ENCODE measurements at regions not wholly inside any gene's neighbourhood (a gene's known extent, or its start where the extent isn't known, plus 50 kb on each side); places are given as distances from the start of the nearest gene placed in this dataset.
"Not testable (repeated sequence)": the region's sequence is repeated elsewhere in the genome, so short reads cannot be mapped to it uniquely, and the experiment has no call there.

DNA sequence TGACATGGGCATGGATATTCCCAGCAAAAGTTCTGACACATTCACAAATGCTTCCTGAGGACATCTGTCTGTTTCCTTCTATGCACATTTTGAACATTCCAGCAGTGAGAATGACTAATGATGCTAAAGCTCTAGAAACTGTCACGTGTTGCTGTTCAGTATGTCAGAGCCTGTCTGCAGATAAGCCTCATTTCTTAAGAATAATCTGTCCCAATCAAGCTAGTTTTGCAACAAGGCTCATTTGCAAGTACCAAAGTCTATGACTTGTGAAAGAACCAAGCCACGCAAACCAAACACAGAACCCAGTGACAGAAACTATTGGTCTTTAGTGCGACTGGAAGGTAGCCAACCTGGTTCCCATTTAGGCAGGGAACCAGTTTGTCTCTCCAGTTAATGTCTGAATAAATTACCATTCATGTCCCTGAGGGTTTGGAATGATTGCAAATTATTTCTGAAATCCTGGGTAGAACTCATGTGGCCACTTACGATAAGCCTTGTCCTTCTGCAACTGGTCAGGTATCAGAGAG is 178.5 kb downstream of the C9orf152 start:
- DNase-seq, result no peak

DNA sequence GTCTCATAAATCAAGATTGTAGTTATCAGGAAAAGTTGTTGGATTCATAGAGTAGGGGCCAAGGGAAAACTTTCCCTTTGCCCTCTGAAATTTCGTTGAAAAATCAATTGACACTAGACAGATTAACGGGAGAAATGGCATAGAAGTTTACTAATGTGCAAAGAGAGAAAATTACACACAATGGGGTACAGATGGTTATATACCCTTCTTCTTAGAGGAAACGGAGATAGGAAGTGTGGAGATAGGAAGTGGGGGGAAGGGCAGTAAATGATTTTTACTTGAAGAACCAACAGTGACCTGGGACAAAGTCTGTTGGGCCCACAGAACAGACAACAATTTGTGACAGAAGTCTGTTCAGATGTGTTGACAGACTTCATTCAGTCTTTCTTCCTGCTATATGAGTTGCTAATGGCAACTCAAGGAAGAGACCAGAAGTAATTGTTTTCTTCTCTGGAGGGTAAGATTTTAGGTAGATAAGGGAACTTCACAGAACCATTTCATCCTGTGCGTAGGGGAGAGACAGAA is 177.9 kb downstream of the C9orf152 start:
- DNase-seq, result no peak

DNA sequence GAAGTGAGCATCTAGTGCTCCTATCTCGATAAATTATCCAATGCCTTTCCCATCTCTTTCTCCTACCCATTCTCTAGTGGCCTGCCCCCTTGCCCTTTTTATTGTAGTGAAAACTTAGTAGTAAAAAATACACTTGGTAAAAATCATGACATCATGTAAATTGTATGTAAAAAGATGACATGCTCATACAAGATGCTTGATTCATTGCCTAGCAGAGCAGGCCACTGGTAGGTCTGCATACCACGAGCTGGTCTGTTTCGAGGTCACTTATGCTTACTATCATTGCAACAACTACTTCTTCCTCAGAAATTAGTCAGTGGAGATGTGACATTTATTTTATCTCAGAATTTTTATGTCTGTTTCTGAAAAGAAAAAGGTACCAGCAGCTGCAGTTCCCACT is 177.3 kb downstream of the C9orf152 start:
- DNase-seq, result no peak

DNA sequence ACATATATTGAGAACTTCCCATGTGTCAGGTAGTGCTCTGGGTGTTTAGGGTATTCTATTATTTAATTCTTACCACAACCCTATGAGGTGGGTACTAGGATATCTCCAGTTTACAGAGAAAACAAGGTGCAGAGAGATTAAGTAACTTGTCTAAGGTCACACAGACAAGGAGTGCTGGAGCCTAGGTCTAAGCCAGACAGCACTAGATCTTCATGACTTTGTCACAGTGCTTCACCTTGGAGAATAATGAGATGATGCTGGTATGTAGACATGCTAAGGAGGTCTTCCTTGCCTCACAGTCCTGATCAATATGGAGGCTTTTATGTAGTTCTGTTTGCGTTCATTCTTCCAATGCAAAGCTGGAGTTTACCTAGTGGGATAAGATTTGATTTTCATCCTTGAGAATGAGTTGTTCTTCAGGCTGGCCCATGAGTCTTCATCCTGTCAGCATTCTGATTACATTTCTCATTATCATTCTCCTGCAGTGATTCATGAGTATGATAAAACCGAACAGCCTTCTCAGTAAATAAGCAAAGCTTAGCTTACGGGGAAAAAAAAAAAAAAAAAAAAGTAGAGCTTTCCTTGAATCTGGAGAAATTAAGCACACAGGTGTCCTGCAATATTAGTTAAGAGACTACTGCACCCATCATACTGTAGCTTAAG is 176.3 kb downstream of the C9orf152 start:
- no peak for DNase-seq

DNA sequence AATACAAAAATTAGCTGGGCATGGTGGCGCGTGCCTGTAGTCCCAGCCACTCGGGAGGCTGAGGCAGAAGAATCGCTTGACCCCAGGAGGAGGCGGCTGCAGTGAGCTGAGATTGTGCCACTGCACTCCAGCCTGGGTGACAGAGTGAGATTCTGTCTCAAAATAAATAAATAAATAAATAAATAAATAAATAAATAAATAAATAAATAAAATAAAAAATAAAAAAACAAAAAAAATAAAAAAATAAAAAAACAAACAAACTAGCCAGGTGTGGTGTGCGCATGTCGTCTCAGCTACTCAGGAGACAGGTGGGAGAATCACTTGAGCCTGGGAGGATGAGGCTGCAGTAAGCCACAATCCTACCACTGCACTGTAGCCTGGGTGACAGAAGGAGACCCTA is 175.4 kb downstream of the C9orf152 start:
- not testable (repeated sequence) for DNase-seq

DNA sequence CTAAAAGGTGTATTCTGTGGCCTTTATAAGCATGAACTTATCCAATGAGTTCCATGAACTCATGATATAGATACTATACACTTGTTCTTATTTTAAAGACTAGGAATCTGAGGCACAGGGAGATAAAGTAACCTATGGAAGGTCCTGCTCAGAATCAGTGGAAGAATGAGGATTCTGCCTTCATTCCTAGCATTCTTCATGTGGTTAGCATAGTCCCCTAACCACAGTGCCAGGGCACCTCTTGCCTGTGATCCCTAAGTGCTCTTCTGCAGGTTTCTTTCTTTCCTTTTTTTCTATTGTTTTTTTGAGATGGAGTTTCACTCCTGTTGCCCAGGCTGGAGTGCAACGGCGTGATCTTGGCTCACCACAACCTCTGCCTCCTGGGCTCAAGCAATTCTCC is 174.1 kb downstream of the C9orf152 start:
- DNase-seq, result no peak

DNA sequence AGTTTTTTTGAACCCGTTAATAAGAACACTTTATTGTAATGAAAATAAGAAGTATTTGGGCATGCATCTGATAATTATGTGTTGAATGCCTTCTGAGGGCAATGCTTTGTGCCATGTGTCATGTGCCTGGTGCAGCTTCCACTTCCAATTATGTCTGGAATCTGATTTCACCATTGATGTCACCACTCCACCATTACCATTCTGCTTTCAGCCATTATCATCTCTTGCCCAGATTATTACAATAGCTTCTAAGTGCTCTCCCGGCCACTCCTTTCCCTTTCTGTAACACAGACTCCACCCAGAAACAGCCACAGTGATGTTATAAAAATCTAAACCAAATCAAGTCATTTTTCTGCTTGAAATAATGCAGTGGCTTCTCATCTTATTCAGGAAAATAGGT is 171.7 kb downstream of the C9orf152 start:
- peak in 2 of 3 experiments; percentile 15 to 46 for DNase-seq

DNA sequence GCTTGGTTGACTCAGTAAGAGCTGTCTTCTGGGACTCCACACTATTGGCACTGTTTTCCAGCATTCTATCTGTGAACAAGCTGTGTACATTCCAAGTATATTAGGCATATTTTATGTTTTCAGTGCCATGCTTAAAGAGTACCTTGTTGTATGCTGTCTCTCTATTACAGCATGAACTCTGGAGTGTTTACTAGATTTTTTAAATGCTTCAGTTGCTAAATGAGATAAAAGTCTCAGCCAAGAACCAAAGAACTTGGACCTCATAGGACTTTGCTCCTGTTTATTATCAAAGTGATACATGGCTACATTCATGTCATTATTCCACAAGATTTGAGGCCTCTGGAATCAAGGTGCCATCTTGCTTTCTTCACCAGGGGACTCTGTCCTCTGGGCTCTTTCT is 167.2 kb downstream of the C9orf152 start:
- no peak for DNase-seq

DNA sequence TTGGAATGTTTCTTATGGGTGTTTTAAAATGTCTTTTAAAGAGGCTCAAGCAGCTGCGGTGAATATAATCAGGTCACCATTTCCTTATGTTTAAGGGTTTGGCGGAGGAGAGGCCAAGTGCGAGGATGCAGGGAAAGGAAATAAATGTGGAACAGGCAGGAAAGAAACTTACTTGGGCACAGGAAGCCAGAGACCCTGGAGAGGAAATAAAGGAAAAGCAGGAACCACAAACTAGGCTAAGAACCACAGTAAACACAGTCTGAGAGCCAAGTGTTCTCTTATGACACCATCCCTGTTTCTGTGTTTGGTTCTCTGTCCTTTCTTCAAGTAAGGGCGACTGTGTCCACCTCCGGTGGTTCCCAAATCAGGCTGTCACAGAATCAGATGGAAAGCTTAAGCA is 166.5 kb downstream of the C9orf152 start:
- DNase-seq, result no peak

DNA sequence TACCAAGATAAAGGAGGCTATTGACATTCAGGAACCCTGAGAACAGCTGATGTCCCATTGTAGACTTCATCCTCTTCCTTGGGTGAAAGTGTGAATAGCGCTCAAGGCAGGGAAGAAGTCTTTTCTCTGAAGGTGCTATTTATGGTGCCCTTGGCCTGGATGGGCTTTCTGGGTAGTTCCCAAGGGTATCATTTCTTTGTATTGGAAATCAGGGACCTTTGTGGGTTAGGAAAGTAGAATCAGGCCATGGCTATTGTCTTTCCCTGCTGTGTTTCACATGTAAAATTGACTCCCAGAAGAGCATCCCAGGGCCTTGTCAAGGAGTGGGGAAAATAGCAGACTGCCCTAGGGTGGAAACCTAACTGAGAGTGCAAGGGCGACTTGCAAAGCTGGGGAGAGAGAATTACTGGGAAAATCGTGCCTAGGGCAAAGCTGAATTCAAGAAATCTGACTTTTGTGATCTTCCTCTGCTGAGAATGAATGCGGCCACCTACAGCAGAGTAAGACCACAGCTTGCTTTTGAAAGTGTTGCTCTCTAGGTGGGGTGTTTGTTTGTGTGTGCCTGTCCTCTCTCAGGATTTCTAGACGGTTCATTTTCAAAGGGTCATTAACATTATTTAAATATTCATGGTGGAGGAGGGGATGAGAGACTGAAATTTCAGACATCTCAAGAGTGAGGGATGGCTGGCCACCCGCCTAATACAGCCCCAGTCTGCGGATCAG is 160.6 kb downstream of the C9orf152 start:
- DNase-seq, result peak in 1 of 3 experiments; percentile 58

DNA sequence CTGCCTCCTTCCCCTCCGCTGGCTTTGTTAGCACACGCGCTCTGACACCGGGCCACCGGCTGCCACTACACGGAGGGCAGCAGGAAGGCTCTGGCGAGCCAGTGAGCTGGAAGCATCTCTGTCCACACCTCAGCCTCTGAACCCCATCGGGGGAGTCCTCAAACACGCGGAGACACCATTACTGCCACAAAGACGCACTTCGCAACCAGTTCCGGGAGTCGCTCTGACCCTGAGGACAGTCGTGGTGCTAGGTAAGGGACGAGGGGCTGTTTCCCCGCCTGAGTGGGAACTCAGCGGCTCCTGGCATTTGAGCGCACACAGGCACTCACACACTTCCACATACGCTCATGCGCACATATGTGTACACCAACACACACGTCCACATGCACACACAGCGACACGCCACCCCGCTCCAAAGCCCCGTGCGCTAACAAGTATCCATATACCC is 160.0 kb downstream of the C9orf152 start:
- DNase-seq, result peak in 2 of 3 experiments; percentile 11 to 92

DNA sequence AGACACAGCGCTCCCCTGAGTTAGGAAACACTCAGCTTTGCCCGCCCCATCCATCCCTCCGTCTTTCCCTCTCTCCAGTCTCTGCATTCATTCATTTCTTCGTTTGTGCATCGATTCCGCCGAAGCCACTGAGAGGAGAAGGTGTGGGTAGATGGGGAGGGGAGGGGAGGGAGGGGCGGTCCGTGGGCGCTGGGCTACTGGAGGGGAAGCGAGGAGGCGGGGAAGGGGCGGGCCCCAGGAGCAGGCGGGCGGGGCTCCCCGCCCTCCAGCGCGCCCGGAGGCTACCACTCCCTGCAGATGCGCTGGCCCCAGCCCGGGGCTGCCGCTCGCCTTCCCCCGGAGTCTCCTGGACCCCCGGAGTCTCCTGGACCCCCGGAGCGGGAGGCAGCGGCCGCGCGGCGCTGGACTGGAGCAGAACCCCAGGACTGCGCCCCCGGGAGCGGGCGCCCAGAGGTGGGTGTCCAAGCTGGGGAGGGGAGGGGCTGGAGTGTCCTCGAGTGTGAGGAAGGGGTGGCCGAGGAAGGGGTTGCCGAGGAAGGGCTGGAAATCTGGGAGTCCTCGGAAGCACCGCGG is 159.5 kb downstream of the C9orf152 start:
- peak; percentile 58 to 92 (median 88) for DNase-seq

DNA sequence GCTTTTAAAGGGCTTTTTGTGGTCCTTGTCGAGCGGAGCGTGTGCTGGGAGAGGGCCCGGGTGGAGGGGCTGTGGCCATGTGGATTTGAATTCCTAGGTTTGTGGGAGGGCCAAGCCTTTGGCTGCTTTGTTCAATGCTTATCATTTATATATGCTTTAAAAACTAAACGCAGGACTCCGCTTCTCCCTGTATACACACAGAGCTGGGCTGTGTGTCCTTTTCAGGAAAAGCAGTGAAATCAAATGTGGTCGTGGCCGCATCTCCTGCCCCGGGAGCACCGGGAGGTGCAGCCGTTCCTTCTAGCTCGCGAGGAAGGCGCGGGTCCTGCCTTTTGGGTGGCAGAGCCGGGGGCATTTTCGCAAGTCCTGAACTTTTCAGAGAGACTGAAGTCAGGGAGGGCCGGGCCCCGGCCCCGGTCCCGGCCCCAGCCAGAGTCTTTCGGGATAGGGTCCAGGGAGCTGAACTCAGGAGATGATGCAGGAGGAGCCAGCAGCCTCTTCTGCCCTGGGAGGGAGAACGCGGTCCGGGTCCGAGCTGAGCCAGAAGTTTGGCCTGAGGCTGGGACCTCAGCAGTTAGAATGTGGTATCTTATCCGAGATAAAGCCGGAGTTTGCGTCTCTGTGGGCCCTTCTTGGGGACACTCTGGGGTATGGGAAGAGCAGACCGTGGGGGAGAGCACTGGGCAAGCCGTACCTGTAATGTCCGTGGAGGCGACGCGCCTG is 158.8 kb downstream of the C9orf152 start:
- peak; percentile 4 to 85 (median 77) for DNase-seq

DNA sequence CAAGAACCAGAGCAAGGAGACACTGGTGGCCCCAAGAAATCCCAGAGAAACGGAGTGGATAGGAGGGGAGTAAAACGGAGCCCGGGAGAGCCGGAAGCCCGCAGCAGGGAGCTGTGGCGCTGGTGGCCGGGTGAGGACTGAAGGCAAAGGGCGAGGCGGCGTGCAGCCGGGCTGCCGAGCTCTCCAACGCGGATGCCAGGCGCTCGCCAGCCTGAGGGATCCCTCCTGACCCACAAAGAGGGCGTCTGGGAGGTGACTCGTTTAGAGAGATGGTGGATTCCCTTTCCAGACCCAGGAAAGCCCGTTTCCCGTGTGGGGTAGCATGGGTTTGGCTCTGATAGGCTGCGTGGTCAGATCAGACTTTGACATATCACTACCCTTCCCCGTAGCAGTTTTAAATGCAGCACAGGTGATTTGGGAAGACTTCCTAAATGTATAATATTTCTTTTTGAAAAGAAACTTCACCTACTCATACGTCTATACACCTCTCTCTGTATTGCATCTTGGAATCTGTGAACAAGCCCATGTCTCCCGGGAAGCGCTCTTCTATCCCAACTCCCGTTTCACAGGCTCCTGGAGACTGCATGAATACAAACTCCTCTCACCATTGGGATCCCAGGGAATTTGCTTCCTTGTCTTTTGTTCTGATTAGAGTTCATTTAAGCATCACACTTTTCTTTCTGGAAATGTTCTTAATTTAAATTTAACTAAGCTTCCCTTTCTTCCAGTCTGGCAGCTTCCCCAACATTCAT is 158.1 kb downstream of the C9orf152 start:
- DNase-seq, result peak in 1 of 3 experiments; percentile 78

DNA sequence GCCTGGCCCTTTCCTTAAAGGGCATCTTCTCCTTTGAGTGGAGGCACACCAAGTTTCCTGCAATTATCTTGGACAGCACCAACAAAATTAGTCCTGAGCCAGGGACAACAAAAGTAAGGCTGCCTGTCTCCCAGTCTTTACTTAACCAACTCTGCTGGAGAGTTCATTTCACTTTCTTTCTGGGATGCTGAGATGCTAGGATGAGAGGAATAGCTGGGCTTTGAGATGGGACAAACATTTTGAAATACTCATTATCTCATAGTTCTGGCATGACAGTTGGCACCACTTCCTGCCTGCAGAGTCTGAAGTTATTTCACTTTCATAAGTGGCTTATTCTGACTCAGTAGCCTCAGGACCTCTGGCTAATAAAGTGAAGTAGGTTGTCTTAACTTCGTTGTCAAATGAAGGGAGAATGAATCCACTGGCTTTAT is 157.0 kb downstream of the C9orf152 start:
- DNase-seq, result no peak

DNA sequence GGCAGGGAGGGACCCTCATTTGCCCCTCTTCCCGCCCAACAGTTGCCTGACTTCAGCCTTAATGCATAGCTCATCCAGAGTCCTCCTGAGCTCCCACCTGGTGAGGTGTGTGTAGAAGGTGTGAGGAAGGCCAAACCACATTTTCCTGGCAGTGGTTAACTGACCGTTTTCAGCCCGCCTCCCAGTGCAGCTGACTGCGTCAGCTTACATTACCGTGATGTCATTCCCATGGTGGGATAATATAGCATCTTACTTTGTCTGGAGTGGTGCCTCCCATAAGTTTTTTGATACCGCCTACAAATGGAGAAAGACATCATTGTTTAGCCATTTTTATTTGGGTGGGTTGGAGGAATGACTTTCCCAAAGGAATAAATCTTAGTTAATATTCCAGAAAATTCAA is 151.9 kb downstream of the C9orf152 start:
- no peak for DNase-seq

DNA sequence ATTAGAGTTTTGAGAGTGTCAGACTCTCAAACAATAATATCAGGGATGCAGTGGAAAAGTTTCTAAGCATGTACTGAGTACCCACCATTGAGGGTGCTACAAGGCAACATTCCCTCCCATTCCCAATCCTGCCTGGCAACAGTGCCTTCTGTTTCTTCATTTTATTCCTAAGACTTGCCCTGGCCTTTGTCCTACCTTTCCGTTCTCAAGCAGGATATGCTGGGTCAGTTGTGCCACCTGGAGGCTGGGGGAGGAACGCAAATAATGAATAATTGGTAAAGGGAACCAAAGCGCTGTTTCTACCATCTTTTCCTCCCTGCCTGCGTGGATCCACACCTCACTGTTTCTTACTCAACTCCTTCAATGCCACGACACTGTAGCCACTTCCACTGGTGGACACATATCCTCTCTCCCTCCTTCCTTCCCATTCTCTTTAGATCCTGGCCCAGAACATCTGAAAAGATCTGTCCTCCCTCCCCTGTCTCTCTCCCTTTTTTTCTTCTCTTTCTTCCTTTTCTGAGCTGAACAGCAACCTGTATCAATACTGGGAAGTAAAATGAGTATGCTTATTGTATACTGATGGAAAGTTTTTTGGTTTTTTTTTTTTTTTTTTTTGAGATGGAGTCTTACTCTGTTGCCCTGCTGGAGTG is 149.5 kb downstream of the C9orf152 start:
- DNase-seq, result peak; percentile 7 to 88 (median 70)

DNA sequence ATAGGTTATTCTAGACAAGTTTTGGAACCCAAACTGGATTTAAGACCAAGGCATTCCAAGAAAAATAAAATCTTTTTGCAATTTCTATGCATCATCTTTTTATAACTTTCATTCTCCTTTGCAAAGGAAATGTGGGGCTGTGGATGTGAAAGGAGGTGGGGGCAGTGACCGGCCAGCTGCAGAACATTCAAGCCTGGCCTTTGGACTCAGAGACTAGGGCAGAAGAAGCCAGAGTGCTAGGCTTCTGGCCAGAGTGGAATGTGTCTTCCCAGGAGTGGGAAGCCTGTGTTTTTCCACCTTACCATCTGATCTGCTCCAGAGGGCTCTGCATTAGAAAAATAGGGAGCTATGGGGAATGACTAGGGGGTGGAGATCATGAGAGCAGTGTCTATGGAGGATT is 148.5 kb downstream of the C9orf152 start:
- no peak for DNase-seq

DNA sequence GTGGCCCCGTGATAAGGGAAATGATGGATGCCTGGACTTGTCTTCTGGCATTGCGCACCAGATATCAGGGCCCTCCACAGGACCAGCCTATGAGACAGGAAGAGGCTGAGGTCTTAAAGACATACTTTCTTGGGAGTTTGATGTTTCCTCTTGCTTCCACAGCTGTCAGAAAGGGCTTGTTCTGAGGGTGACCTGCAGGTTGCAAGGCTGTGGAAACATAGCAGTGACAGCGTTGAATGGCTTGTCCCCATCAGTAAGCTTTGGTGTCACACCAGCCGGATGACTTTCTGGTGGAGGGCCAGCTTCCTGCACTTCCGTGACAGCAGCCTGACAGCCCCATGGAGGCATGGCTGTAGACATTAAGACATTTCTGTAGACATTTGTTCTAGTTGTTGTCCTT is 143.2 kb downstream of the C9orf152 start:
- DNase-seq, result no peak

DNA sequence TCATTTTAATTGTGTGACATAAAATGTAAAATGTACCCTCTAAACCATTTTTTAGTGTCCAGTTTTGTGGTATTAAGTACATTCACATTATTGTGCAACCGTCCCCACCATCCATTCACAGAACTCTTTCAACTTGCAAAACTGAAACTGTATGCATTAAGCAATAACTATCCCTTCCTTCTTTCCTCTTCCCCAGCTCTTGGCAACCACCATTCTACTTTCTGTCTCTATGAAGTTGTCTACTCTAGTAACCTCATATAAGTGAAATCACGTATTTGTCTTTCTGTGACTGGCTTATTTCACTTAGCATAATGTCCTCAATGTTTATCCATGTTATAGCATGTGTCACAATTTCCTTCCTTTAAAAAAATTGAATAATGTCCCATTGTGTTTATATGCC is 142.4 kb downstream of the C9orf152 start:
- DNase-seq, result no peak

DNA sequence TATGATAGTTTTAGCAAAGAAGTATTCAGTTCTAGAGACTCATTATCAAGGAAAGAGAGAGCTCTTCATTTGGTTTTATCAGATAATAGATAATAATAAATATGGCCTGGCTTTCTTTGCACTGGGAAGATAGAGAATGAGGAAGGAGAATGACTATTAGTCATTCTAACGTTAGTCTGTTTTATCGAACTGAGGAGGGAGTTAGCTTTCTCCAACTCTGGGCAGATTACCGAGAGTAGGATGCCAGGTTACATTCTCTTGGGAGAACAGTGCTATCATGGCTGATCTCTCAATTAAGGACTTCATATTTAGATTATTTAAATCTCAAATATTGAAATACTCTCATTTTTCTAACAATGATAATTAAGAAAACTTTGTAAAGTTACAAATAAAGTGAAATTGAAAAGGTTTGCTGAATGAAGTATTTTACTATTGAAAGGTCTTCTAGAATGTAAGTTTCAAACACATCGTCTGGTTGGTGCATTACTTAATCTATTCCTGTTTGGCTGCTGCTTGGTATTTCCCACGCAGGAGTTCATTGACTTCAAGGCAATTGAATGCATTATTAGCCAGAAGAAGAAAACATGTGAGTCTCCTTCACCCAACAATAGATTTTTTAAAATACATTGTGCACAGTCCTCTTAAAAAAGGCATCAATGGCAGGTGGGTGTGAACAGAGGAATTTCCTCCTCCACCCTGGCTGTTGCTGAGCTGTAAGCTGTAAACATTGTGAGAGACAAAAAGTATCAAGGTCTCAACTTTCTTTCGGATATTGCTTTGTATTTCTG is 140.8 kb downstream of the C9orf152 start:
- no peak for DNase-seq

All from NCI-H1417 (cell line).